Loucy (cell line): ENCODE measurements at regions not wholly inside any gene's neighbourhood (a gene's known extent, or its start where the extent isn't known, plus 50 kb on each side); places are given as distances from the start of the nearest gene placed in this dataset.

Experiments used
- EZH2phosphoT487 ChIP-seq: fragments of 200-600 bp; IDR thresholded peaks from 2 replicates; pipeline ENCODE4 v1.6.1; 2018; ENCODE audit warnings: antibody characterized with exemption, mild to moderate bottlenecking, moderate library complexity, borderline replicate concordance
- TF ChIP-seq, protein P1 (sequence below): fragments of 200-600 bp; sonication (generic); conservative IDR thresholded peaks from 2 replicates; pipeline ENCODE4 v1.5.1; 2014; ENCODE audit warnings: mild to moderate bottlenecking, antibody characterized with exemption, low read length

DNA sequence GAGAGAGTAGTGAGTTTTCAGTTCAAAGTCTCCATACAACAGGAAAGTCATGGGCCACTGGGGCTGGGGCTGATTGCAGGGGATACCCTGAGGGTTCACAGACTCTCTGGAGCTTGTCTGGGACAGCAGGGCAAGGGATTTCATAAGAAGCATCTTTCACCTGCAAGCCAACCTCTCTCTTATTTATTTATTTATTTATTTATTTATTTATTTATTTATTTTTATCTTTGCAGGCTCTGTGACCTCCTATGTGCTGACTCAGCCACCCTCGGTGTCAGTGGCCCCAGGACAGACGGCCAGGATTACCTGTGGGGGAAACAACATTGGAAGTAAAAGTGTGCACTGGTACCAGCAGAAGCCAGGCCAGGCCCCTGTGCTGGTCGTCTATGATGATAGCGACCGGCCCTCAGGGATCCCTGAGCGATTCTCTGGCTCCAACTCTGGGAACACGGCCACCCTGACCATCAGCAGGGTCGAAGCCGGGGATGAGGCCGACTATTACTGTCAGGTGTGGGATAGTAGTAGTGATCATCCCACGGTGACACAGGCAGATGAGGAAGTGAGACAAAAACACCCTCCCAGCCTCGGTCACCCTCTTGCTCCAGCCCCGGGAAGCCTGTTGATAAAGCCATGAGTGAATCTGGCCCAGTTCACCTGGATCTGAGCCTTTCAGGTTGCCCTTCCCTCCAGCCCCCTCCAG lies 68.4 kb downstream of the GGTLC2 start:
- TF ChIP-seq, protein P1, sequence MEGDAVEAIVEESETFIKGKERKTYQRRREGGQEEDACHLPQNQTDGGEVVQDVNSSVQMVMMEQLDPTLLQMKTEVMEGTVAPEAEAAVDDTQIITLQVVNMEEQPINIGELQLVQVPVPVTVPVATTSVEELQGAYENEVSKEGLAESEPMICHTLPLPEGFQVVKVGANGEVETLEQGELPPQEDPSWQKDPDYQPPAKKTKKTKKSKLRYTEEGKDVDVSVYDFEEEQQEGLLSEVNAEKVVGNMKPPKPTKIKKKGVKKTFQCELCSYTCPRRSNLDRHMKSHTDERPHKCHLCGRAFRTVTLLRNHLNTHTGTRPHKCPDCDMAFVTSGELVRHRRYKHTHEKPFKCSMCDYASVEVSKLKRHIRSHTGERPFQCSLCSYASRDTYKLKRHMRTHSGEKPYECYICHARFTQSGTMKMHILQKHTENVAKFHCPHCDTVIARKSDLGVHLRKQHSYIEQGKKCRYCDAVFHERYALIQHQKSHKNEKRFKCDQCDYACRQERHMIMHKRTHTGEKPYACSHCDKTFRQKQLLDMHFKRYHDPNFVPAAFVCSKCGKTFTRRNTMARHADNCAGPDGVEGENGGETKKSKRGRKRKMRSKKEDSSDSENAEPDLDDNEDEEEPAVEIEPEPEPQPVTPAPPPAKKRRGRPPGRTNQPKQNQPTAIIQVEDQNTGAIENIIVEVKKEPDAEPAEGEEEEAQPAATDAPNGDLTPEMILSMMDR = no peak
- TF ChIP-seq EZH2phosphoT487 = no peak
